ENCODE measurements at regions not wholly inside any gene's neighbourhood (a gene's known extent, or its start where the extent isn't known, plus 50 kb on each side); places are given as distances from the start of the nearest gene placed in this dataset.

DNA sequence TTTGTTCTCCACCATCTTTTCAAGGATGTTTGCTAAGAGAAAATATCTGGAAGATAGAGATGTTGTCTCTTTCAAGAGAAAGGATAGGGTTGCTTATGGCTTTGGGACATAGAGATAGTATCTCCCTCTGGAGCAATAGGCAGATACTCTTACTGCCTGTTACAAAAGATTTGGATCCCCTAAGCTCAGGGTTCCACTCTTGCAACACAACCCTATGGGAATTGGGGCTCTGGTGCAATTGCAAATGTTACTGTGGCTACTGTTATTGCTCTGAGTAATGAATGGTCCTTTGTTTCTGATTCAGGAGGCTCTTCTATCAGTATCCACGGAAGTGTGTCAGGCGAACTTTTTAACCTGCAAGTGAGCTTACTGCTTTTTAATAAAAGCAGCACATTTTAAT is 88.8 kb downstream of the GPR85 start:
- no peak overlapping the region for H3K27ac ChIP-seq (ENCODE audit: low read depth, low read length)
- 100% methylated on average over 2 of the region's 2 CpGs for WGBS
- H3K4me3 ChIP-seq (ENCODE audit: low read length): no peak overlapping the region
- H3K27me3 ChIP-seq (ENCODE audit: insufficient read depth, low read length): no peaks in the 10 kb centered on the region
- H3K9ac ChIP-seq (ENCODE audit: low read depth, low read length): no peak overlapping the region
- no peaks in the 10 kb centered on the region for H3K4me1 ChIP-seq (ENCODE audit: insufficient read depth, low read length)
- H3K36me3 ChIP-seq (ENCODE audit: insufficient read depth, low read length): no peaks in the 10 kb centered on the region
- H3K9me3 ChIP-seq (ENCODE audit: insufficient read depth, low read depth, low read length): no peaks in the 10 kb centered on the region

DNA sequence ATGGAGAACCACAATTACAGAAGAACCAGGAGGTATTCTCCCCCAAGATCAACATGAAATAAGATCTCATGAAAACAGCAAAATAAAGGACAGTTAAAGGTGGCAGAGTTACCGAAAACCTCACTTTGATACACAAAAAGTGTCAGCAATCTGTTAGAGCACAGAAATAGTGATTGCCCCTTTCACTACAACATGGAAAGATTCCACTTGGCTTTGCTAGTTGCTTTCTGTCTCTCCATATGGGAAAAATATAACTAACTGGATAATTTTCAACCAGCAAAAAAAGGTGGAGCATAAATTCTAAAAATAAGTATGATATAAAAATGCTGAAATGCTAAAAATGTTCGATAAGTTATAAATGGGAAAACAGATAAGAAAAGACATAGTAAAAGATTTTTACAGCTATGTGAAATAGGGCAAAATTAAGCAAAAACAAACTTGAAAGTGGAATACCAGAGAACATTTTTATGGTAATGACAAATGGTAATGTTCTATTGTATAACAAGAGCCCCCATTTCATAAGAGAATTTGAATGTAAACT is 90.2 kb downstream of the GPR85 start:
- Histone ChIP-seq H3K36me3 (ENCODE audit: insufficient read depth, low read length) (no peaks in the 10 kb centered on the region), H3K27ac (ENCODE audit: low read depth, low read length) (no peak overlapping the region), H3K4me1 (ENCODE audit: insufficient read depth, low read length) (no peaks in the 10 kb centered on the region), H3K4me3 (ENCODE audit: low read length) (no peak overlapping the region), H3K27me3 (ENCODE audit: insufficient read depth, low read length) (no peaks in the 10 kb centered on the region), H3K9me3 (ENCODE audit: insufficient read depth, low read depth, low read length) (no peaks in the 10 kb centered on the region), H3K9ac (ENCODE audit: low read depth, low read length) (no peak overlapping the region)
- 93% methylated on average over 2 of the region's 2 CpGs for WGBS

DNA sequence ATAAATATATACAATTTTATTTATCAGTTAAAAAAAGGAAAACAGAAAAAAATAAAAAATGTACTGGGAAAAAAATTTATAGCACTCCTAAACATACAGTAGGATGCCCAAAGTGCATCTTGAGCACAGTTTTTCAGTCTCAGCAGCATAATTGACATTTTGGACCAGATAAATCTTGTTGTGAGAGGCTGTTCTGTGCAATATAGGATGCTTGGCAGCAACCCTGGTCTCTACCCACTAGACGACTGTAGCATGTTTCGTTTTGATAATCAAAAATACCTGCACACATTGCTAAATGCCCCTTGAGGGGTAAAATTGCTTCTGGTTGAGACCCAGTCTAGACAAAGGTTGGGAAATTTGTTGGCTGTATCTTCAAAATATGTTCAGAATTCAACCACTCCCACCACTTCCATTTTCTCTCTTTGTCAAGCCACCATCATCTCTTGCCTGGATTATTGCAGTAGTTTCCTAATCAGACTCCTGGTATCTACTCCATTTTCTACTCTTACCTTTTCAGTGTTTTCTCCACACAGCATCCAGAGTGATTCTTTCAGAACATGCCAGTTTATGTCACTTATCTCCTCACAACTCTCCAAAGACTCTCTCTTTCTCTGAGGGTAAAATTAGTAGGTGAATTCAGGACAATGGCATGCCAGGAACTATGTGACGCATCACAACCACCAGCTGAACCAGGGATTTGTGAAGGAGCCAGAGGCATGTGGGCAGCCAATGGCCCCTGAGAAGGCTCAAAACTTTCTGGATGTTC is 91.4 kb downstream of the GPR85 start:
- H3K27ac ChIP-seq (ENCODE audit: low read depth, low read length): no peak overlapping the region

DNA sequence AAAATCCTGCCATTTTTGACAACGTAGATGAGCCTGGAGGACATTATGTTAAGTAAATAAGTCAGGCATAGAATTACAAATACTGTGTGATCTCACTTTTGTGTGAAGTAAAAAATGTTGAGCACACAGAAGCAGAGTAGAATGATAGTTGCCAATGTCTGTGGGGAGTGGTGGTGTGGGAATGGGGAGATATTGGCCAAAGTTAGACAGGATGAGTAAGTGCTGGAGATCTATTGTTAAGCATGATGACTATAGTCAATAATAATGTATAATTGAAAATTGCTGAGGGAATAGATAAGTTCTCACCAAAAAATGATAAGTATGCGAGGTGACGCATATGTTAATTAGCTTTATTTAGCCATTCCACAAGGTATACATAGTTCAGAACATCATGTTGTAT is 92.0 kb downstream of the GPR85 start:
- no peak overlapping the region for H3K27ac ChIP-seq (ENCODE audit: low read depth, low read length)
- H3K27me3 ChIP-seq (ENCODE audit: insufficient read depth, low read length): no peaks in the 10 kb centered on the region
- no peak overlapping the region for H3K9ac ChIP-seq (ENCODE audit: low read depth, low read length)
- no peaks in the 10 kb centered on the region for H3K9me3 ChIP-seq (ENCODE audit: insufficient read depth, low read depth, low read length)
- H3K4me1 ChIP-seq (ENCODE audit: insufficient read depth, low read length): peaks cover 3% of the 10 kb centered on the region; the same call in 1 of the 2 replicates
- H3K36me3 ChIP-seq (ENCODE audit: insufficient read depth, low read length): no peaks in the 10 kb centered on the region
- WGBS: 95% methylated on average over 1 of the region's 3 CpGs
- no peak overlapping the region for H3K4me3 ChIP-seq (ENCODE audit: low read length)

More for the DNA sequence above, 91.4 kb downstream of the GPR85 start:
- H3K27me3 ChIP-seq (ENCODE audit: insufficient read depth, low read length): no peaks in the 10 kb centered on the region
- peaks cover 3% of the 10 kb centered on the region; the same call in 1 of the 2 replicates for H3K4me1 ChIP-seq (ENCODE audit: insufficient read depth, low read length)
- no peak overlapping the region for H3K4me3 ChIP-seq (ENCODE audit: low read length)
- H3K9ac ChIP-seq (ENCODE audit: low read depth, low read length): no peak overlapping the region
- H3K36me3 ChIP-seq (ENCODE audit: insufficient read depth, low read length): no peaks in the 10 kb centered on the region
- no peaks in the 10 kb centered on the region for H3K9me3 ChIP-seq (ENCODE audit: insufficient read depth, low read depth, low read length)
- 94% methylated on average over 3 of the region's 3 CpGs for WGBS

DNA sequence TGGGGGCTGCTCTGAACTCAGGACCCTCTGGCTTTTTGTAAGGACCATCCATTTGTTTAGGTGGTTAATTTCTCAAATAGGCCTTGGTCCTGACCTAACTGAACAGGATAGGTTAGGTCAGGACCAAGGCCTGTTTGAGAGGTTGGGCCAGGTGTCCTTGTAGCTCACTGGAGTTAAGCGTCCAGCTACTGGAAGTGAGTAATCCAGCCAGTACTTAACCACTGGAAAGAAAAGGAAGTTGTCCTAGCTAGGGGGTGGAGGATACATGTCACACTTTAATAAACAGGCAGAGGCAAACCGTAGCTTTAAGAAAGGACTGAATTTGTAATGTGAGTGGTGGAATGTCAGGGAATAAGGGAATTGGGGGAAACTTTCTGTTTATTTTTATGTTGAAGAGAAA is 96.0 kb downstream of the GPR85 start:
- 85% methylated on average over 2 of the region's 2 CpGs for WGBS
- Histone ChIP-seq H3K27ac (ENCODE audit: low read depth, low read length) (no peak overlapping the region), H3K27me3 (ENCODE audit: insufficient read depth, low read length) (no peaks in the 10 kb centered on the region), H3K4me1 (ENCODE audit: insufficient read depth, low read length) (peaks cover 15% of the 10 kb centered on the region; the same call in 1 of the 2 replicates), H3K9me3 (ENCODE audit: insufficient read depth, low read depth, low read length) (no peaks in the 10 kb centered on the region), H3K9ac (ENCODE audit: low read depth, low read length) (no peak overlapping the region), H3K36me3 (ENCODE audit: insufficient read depth, low read length) (no peaks in the 10 kb centered on the region), H3K4me3 (ENCODE audit: low read length) (no peak overlapping the region)

DNA sequence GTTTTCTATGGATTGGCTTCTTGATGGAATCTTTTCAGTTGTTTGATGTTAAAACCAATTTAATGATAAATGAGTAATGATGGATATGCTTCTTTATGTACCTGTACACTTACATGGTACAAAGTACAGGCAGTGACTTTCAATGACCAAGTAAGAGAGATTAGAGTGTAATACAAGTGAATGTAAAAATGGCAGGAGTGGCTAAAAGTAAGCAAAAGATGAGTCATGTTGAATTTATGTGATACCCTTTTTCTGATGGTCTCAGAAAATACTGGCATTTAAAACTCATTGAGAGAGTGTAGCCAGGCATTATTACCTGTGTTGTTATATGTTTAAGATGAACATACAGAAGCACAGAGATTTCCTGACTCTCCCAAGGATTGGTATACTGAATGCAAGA is 97.1 kb downstream of the GPR85 start:
- Histone ChIP-seq H3K27ac (ENCODE audit: low read depth, low read length) (no peak overlapping the region), H3K4me3 (ENCODE audit: low read length) (no peak overlapping the region), H3K9me3 (ENCODE audit: insufficient read depth, low read depth, low read length) (no peaks in the 10 kb centered on the region), H3K36me3 (ENCODE audit: insufficient read depth, low read length) (no peaks in the 10 kb centered on the region), H3K9ac (ENCODE audit: low read depth, low read length) (no peak overlapping the region), H3K4me1 (ENCODE audit: insufficient read depth, low read length) (peaks cover 17% of the 10 kb centered on the region; the same call in 1 of the 2 replicates), H3K27me3 (ENCODE audit: insufficient read depth, low read length) (no peaks in the 10 kb centered on the region)

DNA sequence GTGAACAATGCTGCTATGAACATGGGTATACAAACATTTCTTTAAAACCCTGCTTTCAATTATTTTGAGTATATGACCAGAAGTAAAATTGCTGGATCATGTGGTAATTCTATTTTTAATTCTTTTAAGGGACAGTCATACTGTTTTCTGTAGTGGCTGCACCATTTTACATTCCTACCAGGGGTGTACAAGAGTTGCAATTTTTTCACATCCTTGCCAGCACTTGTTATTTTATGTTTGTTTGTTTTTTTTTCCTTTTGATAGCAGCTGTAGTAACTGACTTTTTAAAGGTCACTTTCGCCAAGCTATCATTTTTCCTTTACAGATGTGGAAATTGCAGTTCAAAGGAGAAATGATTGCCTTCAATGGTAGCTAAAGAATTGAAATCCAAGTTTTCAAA is 99.5 kb downstream of the GPR85 start:
- Histone ChIP-seq H3K36me3 (ENCODE audit: insufficient read depth, low read length) (no peaks in the 10 kb centered on the region), H3K4me1 (ENCODE audit: insufficient read depth, low read length) (peaks cover 17% of the 10 kb centered on the region; the same call in 1 of the 2 replicates), H3K9me3 (ENCODE audit: insufficient read depth, low read depth, low read length) (no peaks in the 10 kb centered on the region), H3K9ac (ENCODE audit: low read depth, low read length) (no peak overlapping the region), H3K27me3 (ENCODE audit: insufficient read depth, low read length) (no peaks in the 10 kb centered on the region), H3K27ac (ENCODE audit: low read depth, low read length) (no peak overlapping the region), H3K4me3 (ENCODE audit: low read length) (no peak overlapping the region)
- WGBS: 100% methylated on average over 1 of the region's 1 CpG

DNA sequence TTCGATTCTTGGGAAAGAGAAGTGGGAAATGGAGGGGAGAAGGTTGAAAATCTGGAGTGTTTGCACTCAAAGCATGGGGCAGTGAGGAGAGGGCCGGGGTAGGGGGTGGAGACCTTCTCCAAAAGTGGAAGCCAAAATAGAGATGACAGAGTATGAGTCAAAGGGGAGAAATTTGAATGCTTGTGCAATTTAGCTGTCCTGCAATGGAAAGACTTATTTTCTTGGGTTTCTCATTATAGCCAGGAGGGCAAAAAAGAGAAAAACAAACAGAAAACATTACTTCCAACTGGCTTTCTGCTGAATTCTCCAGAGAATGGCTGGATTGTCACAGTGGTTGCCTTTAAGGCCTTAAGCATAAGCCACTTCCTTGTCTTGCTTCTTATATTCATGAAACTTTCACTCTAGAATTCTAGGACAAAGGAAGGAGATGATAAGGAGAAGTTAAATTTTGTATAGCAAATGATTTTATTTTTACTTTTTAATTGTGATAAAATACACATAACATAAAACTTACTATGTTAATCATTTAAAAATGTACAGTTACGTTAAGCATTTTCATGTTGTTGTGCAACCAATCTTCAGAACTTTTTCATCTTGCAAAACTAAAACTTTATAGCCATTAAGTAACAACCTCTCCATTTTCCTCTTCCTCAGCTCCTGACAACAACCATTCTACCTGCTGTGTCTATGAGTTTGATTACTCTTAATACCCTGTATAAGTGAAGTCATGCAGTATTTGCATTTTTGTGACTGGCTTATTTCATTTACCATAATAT is 100.2 kb downstream of the GPR85 start:
- Histone ChIP-seq H3K4me1 (ENCODE audit: insufficient read depth, low read length) (peaks cover 17% of the 10 kb centered on the region; the same call in 1 of the 2 replicates), H3K9ac (ENCODE audit: low read depth, low read length) (no peak overlapping the region), H3K27ac (ENCODE audit: low read depth, low read length) (no peak overlapping the region), H3K4me3 (ENCODE audit: low read length) (no peak overlapping the region), H3K27me3 (ENCODE audit: insufficient read depth, low read length) (no peaks in the 10 kb centered on the region), H3K9me3 (ENCODE audit: insufficient read depth, low read depth, low read length) (no peaks in the 10 kb centered on the region), H3K36me3 (ENCODE audit: insufficient read depth, low read length) (no peaks in the 10 kb centered on the region)
- 81% methylated on average over 2 of the region's 3 CpGs for WGBS

DNA sequence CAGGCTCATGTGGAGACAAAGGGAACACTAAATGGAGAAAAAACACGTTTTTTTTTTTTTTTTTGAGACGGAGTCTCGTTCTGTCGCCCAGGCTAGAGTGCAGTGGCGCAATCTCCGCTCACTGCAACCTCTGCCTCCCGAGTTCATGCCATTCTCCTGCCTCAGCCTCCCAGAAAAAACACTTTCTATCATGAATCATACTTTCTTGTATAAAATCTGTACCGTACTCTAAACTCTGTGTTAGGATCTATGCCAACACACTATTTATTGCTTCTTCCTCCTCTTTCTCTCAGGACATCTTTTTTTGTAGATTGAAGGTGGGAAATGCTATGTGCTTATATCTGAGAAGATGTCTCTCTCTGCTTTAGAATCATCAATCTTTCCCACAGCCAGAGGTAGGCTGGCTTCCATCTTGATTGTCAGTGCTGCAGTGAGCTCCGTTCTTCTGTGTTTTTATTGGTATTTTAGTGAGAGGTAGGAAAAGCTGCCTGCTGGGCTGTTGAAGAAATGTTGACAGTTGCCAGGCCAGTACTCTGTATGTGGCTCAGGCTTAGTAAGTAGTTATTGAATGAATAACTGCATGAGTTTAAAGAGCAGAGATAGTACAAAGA is 101.1 kb downstream of the GPR85 start:
- H3K9me3 ChIP-seq (ENCODE audit: insufficient read depth, low read depth, low read length): no peaks in the 10 kb centered on the region
- WGBS: 72% methylated on average over 9 of the region's 9 CpGs
- H3K27me3 ChIP-seq (ENCODE audit: insufficient read depth, low read length): no peaks in the 10 kb centered on the region
- H3K36me3 ChIP-seq (ENCODE audit: insufficient read depth, low read length): no peaks in the 10 kb centered on the region
- no peak overlapping the region for H3K4me3 ChIP-seq (ENCODE audit: low read length)
- peaks cover 14% of the 10 kb centered on the region; the same call in 1 of the 2 replicates for H3K4me1 ChIP-seq (ENCODE audit: insufficient read depth, low read length)
- H3K9ac ChIP-seq (ENCODE audit: low read depth, low read length): no peak overlapping the region
- H3K27ac ChIP-seq (ENCODE audit: low read depth, low read length): no peak overlapping the region

DNA sequence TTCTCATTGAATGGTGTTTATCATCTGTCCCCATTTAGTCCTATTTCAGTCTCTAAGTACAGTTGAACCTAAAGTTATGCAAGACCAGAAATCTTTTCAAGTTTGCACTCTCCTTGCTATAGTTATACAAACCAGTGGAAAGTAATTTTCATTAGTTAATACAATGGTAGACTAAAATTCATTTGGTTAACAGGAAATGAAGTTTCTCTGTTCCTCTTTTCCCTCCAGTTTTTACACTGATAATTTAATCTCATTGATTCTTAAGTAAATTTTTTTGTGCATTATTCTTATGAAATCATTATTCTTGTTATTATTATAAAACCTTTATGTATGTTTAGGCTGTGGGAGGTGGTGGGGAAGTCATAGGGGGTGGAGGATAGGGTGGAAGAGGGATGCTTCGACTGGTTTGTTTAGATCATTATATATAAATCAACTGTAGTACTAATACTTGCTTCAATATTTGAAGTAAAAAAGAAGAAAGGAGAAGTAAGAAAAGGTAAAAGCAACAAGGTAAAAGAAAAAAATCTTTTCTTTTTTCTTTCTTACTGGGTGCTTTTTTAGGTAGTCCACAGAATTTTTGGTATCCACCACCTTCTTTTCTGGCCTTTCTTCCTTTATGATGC is 104.1 kb downstream of the GPR85 start:
- no peaks in the 10 kb centered on the region for H3K9me3 ChIP-seq (ENCODE audit: insufficient read depth, low read depth, low read length)
- no peak overlapping the region for H3K27ac ChIP-seq (ENCODE audit: low read depth, low read length)
- no peaks in the 10 kb centered on the region for H3K36me3 ChIP-seq (ENCODE audit: insufficient read depth, low read length)
- no CpG with 5 or more reads among the region's 1 CpG for WGBS
- H3K27me3 ChIP-seq (ENCODE audit: insufficient read depth, low read length): no peaks in the 10 kb centered on the region
- H3K4me1 ChIP-seq (ENCODE audit: insufficient read depth, low read length): peaks cover 12% of the 10 kb centered on the region; the same call in 1 of the 2 replicates
- H3K4me3 ChIP-seq (ENCODE audit: low read length): no peak overlapping the region
- no peak overlapping the region for H3K9ac ChIP-seq (ENCODE audit: low read depth, low read length)
